GM12873 (cell line): ENCODE measurements at regions not wholly inside any gene's neighbourhood (a gene's known extent, or its start where the extent isn't known, plus 50 kb on each side); places are given as distances from the start of the nearest gene placed in this dataset.

Experiments used
- CTCF ChIP-seq: IDR thresholded peaks from 2 replicates; pipeline ENCODE4 v1.5.1; 2012; ENCODE audit warnings: low read depth, mild to moderate bottlenecking, moderate library complexity, low read length, control low read depth; ENCODE audit not compliant: insufficient read depth; ENCODE audit errors: missing control alignments

GRCh38 chr12:115010324-115010995, 326.5 kb upstream of the TBX3 start:
- TF ChIP-seq CTCF = no peak

DNA sequence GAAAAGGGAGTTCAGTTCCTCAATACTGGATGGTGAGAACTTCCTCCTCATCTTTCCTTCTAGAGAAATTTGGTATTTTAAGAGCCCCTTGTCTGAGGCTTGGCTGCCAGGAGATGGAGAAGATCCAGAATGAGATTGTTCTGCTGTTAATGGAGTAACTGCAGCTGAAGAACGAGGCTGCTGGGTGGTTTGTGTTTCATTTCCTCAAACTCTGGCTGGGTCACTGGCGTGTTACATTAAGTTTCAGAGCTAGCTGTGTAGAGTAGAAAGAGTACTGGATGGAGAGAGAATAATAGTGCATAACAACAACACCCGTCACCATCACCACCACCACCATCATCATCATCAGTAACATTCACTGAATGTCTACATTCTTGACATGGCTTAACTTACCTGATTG, 325.0 kb upstream of the TBX3 start:
- no peak for TF ChIP-seq CTCF

- TF ChIP-seq CTCF = no peak
These were observed 320.6 kb upstream of the TBX3 start for GRCh38 chr12:115004470-115005146.

DNA sequence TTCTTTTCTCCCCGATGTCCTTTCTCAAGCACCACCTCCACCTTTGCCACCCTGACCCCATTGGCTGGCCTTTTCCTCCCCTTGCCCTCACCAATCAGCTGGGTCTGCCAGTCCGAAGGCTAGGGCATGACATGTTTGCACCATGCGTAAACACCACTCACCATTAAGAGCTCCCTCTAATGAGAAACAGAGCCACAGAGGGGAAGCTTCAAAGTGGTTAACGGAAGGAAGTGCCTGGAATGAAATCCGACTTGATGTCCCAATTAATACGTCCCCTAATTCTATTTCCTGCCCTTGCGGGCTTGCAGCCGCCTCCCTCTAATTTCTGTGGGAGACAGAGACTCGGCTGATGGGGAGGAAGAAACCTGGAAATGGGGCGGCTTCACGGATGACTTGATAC, 318.5 kb upstream of the TBX3 start:
- no peak for TF ChIP-seq CTCF

DNA sequence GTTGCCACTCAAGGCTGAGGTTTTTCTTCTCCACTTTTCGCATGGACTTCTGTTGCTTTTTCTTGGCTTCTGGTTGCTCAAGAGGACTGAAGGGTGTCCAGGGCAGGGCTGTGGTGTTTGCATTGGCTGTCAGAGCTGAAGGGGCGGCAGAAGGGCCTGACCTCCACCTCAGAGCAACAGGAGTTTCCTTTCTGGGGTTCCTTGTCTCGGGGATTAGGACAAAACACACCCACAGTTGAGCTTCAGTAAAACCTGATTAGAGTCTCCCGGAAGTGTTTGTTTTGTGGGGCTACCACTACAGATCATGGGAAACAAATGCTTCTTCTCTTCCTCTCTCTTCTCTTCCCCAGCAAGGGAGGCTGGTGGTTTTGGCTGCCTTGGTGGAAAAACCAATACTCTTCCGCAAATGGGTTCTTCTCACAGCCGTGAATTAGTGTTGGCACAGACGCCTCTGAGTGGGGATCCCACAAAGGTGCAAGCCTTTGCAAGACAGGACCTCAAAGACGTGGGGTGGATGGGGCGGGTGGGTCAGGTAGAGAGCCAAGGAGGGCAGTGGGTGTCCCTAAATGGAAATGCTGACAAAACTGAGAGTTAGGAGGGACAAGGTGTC, 317.7 kb upstream of the TBX3 start:
- no peak for TF ChIP-seq CTCF

GRCh38 chr12:115000038-115000437, 316.1 kb upstream of the TBX3 start:
- no peak for TF ChIP-seq CTCF

DNA sequence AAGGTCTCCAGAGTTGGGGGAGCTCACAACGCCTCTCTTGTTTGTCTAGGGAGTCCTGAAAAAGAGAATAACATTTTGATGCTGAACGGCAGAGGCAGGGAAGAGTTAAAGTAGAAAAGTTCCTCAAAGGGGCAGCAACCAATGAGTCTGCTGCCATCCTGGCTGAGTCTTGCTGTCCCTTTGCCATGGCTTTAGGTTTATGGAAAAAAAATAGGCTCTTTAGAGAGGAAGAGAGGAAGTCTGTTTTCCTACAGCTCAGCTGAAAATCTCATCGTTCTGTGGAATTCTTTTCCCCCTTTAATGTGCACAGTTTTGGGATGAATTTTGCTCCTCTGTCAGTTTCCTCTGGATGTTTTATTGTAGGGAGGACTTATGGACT, 314.8 kb upstream of the TBX3 start:
- TF ChIP-seq CTCF = no peak
